IPS DF 6.9 (cell line): ENCODE measurements at regions not wholly inside any gene's neighbourhood (a gene's known extent, or its start where the extent isn't known, plus 50 kb on each side); places are given as distances from the start of the nearest gene placed in this dataset.

Experiments used
- DNase-seq: peaks from one replicate; pipeline ENCODE4 v3.0.0-alpha.2; 2013; ENCODE audit warnings: low read depth, low spot score
- H3K27ac ChIP-seq: one replicate; pipeline ENCODE4 v1.5.1; 2013; ENCODE audit warnings: low read length, control low read depth
- H3K27me3 ChIP-seq: 2 replicates; pipeline ENCODE4 v1.6.1; 2013; ENCODE audit warnings: mild to moderate bottlenecking, low read length; ENCODE audit not compliant: control insufficient read depth, insufficient read depth
- H3K36me3 ChIP-seq: 2 replicates; pipeline ENCODE4 v1.6.1; 2013; ENCODE audit warnings: low read length; ENCODE audit not compliant: control insufficient read depth, insufficient read depth
- H3K4me1 ChIP-seq: 2 replicates; pipeline ENCODE4 v1.6.1; 2013; ENCODE audit warnings: low read length; ENCODE audit not compliant: control insufficient read depth, insufficient read depth
- H3K4me3 ChIP-seq: 2 replicates; pipeline ENCODE4 v1.5.1; 2013; ENCODE audit warnings: mild to moderate bottlenecking, low read length
- H3K9me3 ChIP-seq: 2 replicates; pipeline ENCODE4 v1.6.1; 2013; ENCODE audit warnings: low read length, inconsistent platforms; ENCODE audit not compliant: control insufficient read depth, insufficient read depth
- WGBS: extraction: QIAGEN DNeasy Blood & Tissue Kit; methylation state at CpG from one replicate; pipeline ENCODE4 v1.1.7; 2013; ENCODE audit warnings: mixed read lengths, missing lambda C conversion rate; ENCODE audit not compliant: insufficient read length, insufficient coverage; 5-methylcytosine and 5-hydroxymethylcytosine counted together

DNA sequence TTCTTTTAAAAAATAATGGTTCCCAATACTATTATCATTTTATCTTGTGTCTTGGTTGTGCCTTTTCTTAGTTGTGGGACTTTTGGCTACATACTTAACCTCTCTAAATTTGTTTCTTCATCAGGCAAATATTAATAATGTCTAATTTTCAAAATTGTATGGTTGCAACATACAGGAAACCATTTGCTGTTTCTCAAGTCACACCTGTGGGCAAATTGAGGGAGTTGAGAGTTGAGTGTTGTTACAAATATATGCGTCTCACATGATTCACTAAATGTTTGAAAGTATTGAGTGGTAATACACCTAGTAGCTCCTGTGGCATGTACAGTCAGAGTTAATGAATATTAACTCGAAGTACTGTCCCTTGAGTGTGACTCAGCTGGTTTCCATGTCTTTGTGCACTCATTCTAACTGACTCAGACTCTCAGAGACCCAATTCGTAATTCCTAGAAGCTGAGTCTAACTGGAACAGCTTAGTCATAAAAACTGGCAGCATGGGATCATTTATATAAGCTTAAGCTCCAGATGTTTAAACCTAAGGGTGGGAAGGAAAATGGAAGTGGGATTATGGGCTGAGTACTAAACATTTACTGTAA lies 802.4 kb downstream of the TRIML1 start:
- WGBS = no CpG with 5 or more reads among the region's 3 CpGs
- Histone ChIP-seq H3K4me1 (no peaks in the 10 kb centered on the region), H3K27me3 (no peaks in the 10 kb centered on the region), H3K4me3 (no peak overlapping the region), H3K36me3 (no peaks in the 10 kb centered on the region), H3K27ac (no peak overlapping the region), H3K9me3 (no peaks in the 10 kb centered on the region)
- no peak for DNase-seq

DNA sequence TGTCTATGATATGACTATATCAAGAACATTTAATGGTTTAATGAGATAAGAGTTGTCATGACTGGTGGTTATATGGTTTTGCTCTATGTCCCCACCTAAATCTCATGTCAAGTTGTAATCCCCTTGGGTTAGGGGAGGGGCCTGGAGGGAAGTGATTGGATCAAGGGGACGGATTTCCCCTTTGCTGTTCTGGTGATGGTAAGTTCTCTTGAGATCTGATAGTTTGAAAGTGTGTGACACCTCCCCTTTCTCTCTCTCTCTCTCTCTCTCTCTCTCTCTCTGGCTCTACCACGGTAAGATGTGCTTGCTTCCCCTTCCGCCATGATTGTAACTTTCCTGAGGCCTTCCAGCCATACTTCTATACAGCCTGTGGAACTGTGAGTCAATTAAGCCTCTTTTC lies 803.4 kb downstream of the TRIML1 start:
- Histone ChIP-seq H3K36me3 (no peaks in the 10 kb centered on the region), H3K4me1 (no peaks in the 10 kb centered on the region), H3K27ac (no peak overlapping the region), H3K4me3 (no peak overlapping the region), H3K9me3 (no peaks in the 10 kb centered on the region), H3K27me3 (no peaks in the 10 kb centered on the region)
- DNase-seq = no peak
- WGBS = no CpG with 5 or more reads among the region's 3 CpGs

DNA sequence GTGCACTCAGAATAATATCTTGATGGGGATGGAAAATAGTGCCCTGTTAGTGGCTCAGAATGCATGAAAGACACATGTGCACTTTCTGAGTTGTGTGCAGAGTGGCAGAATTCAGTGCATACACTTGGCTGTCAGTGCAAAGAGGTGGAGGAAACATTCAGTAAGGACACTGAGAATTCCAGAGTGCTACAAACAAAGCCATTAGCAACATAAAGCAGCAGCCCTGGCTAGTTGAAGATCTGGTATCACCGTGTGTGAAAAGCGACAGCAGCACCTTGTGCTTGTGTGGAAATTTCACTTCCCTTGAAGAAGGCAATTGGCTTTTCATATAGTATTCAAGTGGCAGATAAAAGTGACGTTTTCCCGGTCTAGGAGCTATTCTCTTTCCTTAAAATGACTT lies 810.4 kb downstream of the TRIML1 start:
- DNase-seq = no peak
- no peaks in the 10 kb centered on the region for H3K27me3 ChIP-seq
- H3K4me1 ChIP-seq = peaks cover 6% of the 10 kb centered on the region; the same call in 1 of the 2 replicates
- no peak overlapping the region for H3K27ac ChIP-seq
- H3K36me3 ChIP-seq = no peaks in the 10 kb centered on the region
- H3K9me3 ChIP-seq = no peaks in the 10 kb centered on the region
- H3K4me3 ChIP-seq = no peak overlapping the region
- no CpG with 5 or more reads among the region's 4 CpGs for WGBS

DNA sequence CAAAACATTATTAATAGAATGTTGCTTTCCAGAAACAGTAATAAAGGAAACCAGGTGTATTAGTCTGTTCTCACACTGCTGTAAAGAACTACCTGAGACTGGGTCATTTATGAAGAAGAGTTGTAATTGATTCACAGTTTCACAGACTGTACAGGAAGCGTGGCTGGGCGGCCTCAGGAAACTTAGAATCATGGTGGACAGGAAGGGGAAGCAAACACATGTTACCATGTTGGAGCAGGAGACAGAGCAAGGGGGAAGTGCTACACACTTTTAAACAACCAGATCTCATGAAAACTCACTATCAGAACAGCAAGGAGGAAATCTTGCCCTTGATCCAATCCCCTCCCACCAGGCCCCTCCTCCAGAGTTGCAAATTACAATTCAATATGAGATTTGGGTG lies 815.8 kb downstream of the TRIML1 start:
- no peak overlapping the region for H3K27ac ChIP-seq
- no peaks in the 10 kb centered on the region for H3K9me3 ChIP-seq
- no peak for DNase-seq
- no peaks in the 10 kb centered on the region for H3K36me3 ChIP-seq
- no CpG with 5 or more reads among the region's 2 CpGs for WGBS
- no peak overlapping the region for H3K4me3 ChIP-seq
- peaks cover 3% of the 10 kb centered on the region; the same call in 1 of the 2 replicates for H3K4me1 ChIP-seq
- no peaks in the 10 kb centered on the region for H3K27me3 ChIP-seq

DNA sequence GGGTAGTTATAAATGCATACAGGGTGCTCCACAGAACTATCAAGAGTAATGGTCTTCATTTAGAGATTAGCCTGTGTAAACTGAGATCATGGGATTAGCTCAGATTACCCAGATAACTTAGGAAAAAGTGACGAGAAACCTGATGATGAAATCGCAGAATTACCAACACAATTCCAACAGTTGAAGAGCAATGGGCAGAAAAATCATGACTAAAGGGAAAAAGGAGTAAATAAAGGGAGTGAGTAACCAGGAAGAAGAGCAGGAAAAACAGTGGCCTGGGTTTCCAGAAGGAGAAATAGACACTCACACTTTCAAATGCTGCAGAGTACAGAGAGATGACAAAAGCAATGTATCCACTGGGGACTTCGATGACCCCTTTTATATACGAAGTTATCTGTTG lies 817.3 kb downstream of the TRIML1 start:
- H3K27ac ChIP-seq = no peak overlapping the region
- no peaks in the 10 kb centered on the region for H3K27me3 ChIP-seq
- H3K36me3 ChIP-seq = no peaks in the 10 kb centered on the region
- H3K4me1 ChIP-seq = no peaks in the 10 kb centered on the region
- no peak for DNase-seq
- H3K4me3 ChIP-seq = no peak overlapping the region
- no CpG with 5 or more reads among the region's 4 CpGs for WGBS
- H3K9me3 ChIP-seq = no peaks in the 10 kb centered on the region

DNA sequence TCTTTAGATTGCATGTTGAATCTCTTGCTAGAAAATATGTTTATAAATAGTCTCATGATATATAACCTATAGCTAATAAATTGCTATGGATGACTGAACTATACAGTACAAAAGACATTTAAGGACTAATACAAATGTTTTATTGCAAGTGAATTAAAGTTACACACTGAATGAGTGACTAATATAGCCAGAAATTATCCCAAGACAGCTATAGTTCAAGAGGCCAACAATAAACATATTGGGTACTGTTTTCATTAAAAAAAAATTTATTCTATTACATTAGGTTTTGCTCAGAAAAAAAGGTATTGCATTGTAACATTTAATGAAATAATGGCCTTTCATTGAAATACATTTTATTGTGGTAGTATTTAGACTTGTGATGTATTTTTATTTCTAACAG lies 819.1 kb downstream of the TRIML1 start:
- H3K36me3 ChIP-seq = no peaks in the 10 kb centered on the region
- no peak for DNase-seq
- H3K27me3 ChIP-seq = no peaks in the 10 kb centered on the region
- no peaks in the 10 kb centered on the region for H3K9me3 ChIP-seq
- H3K4me1 ChIP-seq = no peaks in the 10 kb centered on the region
- no peak overlapping the region for H3K4me3 ChIP-seq
- H3K27ac ChIP-seq = no peak overlapping the region

DNA sequence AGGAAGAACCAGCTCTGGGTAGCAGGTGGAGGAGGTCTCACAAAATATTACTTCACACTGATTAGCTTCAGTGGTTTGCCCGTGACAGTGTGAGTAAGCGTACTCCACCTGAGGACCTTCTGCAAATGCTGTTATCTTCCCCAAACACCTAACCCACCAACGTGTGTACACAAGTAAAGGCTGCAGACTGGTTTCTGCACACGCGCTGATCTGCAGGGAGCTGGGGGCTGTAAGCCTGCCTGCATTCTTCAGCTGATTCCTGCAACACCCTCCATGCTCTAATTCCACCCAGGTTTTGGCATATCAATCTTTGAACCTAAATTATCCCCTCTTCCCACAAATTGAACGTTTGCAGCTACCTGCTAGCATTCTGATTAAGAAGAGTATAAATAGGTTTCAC lies 820.2 kb downstream of the TRIML1 start:
- no peak for DNase-seq
- H3K4me1 ChIP-seq = no peaks in the 10 kb centered on the region
- H3K27me3 ChIP-seq = no peaks in the 10 kb centered on the region
- no peak overlapping the region for H3K27ac ChIP-seq
- no CpG with 5 or more reads among the region's 6 CpGs for WGBS
- H3K36me3 ChIP-seq = no peaks in the 10 kb centered on the region
- no peak overlapping the region for H3K4me3 ChIP-seq
- no peaks in the 10 kb centered on the region for H3K9me3 ChIP-seq

DNA sequence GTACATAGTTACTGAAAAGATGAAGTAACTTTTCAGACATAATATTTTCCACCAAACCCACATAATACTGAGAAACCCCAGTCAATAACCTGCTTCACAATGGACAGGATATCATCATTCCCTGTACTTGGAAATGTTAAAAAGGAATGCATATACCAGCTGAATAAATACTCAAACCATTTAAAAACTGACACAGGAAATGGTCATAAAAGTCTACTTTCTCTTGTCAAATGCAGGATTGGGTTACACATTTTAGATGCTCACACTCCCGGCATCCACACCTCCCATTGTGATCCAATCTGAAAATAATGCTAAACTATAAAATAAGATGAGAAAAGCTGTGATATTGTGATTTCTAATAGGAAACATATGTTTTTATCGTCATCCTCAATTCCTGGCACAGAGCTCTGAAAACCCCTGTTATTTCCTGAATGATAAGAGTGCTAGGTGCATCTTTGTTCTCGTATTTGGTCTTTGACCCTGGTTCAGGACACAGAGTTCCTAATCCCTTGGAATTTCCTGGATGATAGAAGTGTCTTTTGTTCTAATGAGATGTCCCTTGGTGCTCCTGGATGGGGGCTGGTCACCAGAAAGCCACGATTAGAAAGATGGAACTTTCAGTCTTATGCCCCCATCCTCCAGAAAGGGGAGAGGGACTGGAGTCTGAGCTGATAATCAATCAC lies 821.3 kb downstream of the TRIML1 start:
- Histone ChIP-seq H3K27ac (no peak overlapping the region), H3K4me1 (no peaks in the 10 kb centered on the region)
- no CpG with 5 or more reads among the region's 4 CpGs for WGBS

DNA sequence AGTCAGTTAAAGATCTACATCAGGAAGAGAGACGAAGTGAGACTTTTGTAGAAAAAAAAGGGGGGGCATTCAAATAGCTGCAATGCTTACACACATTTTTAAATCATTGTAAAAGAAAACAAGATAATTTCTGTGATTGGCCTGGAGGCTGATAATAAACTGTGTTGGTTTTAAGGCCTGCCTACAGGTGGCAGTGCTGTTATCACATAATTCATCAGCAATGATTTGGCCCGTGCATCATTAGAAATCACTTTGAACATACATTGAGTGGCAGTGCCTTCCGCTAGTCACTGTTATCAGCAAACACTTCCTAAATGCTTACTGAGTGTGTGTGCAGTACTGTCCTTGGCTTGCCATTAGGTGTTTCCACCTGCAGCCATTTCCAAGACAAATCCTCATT lies 831.9 kb downstream of the TRIML1 start:
- Histone ChIP-seq H3K36me3 (no peaks in the 10 kb centered on the region), H3K4me3 (no peak overlapping the region), H3K27ac (no peak overlapping the region), H3K9me3 (no peaks in the 10 kb centered on the region), H3K27me3 (no peaks in the 10 kb centered on the region), H3K4me1 (0 out of 2 replicates have a peak, but pooled peaks cover 1% of the 10 kb centered on the region)
- no peak for DNase-seq
- whole genome bisulfite sequencing = no CpG with 5 or more reads among the region's 3 CpGs

More for the DNA sequence above, 821.3 kb downstream of the TRIML1 start:
- no peak overlapping the region for H3K4me3 ChIP-seq
- H3K9me3 ChIP-seq = no peaks in the 10 kb centered on the region
- no peaks in the 10 kb centered on the region for H3K36me3 ChIP-seq
- H3K27me3 ChIP-seq = no peaks in the 10 kb centered on the region
- DNase-seq = no peak

DNA sequence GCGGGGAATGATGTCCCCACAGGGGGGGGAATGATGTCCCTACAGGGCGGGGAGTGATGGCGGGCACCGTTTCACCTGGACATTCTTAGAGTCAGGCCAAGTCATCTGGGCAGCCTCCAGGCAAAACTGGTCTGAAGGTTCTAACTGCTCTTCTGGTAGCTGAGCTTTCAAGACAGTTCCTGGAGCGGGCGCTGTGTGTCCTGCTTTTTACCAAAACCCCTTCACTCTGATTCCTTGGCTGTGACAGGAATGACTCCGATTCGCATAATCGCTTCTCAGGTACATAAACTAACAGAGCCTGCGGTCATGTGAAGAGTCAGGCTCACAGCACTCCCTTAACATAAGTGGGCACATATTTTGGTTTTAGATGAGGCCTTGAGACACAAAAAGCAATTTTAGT lies 836.0 kb downstream of the TRIML1 start:
- no CpG with 5 or more reads among the region's 10 CpGs for WGBS
- Histone ChIP-seq H3K4me1 (peaks cover 3% of the 10 kb centered on the region; the same call in 1 of the 2 replicates), H3K27ac (no peak overlapping the region), H3K27me3 (no peaks in the 10 kb centered on the region), H3K9me3 (no peaks in the 10 kb centered on the region), H3K4me3 (no peak overlapping the region), H3K36me3 (no peaks in the 10 kb centered on the region)
- no peak for DNase-seq

DNA sequence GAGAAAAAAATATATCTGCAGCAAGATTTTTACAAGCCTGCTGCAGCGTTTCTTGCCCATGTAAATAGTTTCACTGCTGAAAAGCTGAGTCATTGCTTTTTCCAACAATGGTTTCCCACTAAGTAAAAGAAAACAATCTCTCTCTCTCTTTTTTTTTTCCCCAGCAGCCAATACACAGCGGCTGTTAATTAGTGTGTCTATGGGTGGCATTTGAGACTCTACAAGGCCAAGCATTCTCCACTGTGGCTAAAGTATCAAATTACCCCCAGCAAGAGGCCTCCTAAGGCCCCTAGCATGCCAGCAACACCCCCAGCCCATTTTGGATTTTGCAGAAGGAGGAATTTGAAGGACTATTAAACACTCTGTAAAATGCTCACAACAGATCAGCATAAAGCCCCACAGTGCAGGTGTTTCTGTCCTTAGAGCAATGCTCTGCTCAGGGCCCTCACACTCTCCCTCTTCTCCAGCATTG lies 837.4 kb downstream of the TRIML1 start:
- no peak overlapping the region for H3K4me3 ChIP-seq
- peaks cover 3% of the 10 kb centered on the region; the same call in 1 of the 2 replicates for H3K4me1 ChIP-seq
- H3K9me3 ChIP-seq = no peaks in the 10 kb centered on the region
- peak; percentile 63 for DNase-seq
- H3K27me3 ChIP-seq = no peaks in the 10 kb centered on the region
- no CpG with 5 or more reads among the region's 2 CpGs for WGBS
- no peaks in the 10 kb centered on the region for H3K36me3 ChIP-seq
- H3K27ac ChIP-seq = peak overlapping the region; percentile 87
